Esophagus squamous epithelium (tissue), 5 donors: ENCODE measurements at regions not wholly inside any gene's neighbourhood (a gene's known extent, or its start where the extent isn't known, plus 50 kb on each side); places are given as distances from the start of the nearest gene placed in this dataset.
"Not testable (repeated sequence)": the region's sequence is repeated elsewhere in the genome, so short reads cannot be mapped to it uniquely, and the experiment has no call there.

Experiments used
- DNase-seq: peaks from one replicate; lab custom pipeline; 2025; lab: John Stamatoyannopoulos, UW
- H3K27ac ChIP-seq, 4 donors: fragments of 200-600 bp; sonication (generic); one replicate each; pipeline ENCODE4 v1.5.1; 2016 to 2019; ENCODE audit warnings: mild to moderate bottlenecking in 1 of 4
- H3K27me3 ChIP-seq, 4 donors: fragments of 200-600 bp; sonication (generic); 1 replicate in 3 of 4; 2 replicates in 1 of 4; pipeline versions ENCODE4 v1.5.1 to v1.6.0; 2017 to 2021; ENCODE audit warnings: antibody characterized with exemption in 1 of 4
- H3K36me3 ChIP-seq, 3 donors: fragments of 200-600 bp; sonication (generic); one replicate each; pipeline ENCODE4 v1.5.1; 2016 to 2019
- H3K4me1 ChIP-seq, 3 donors: fragments of 200-600 bp; sonication (generic); one replicate each; pipeline ENCODE4 v1.5.1; 2017 to 2019
- H3K4me3 ChIP-seq, 4 donors: fragments of 200-600 bp; sonication (generic); 1 replicate in 3 of 4; 2 replicates in 1 of 4; pipeline ENCODE4 v1.5.1; 2016 to 2019; ENCODE audit warnings: mild to moderate bottlenecking in 2 of 4, moderate library complexity in 1 of 4
- H3K9me3 ChIP-seq, 3 donors: fragments of 200-600 bp; sonication (generic); one replicate each; pipeline ENCODE4 v1.5.1; 2016 to 2019
- POLR2A ChIP-seq, 4 donors: fragments of 450-650 bp; IDR thresholded peaks; one replicate each; pipeline ENCODE4 v1.6.1; 2017; ENCODE audit warnings: antibody characterized with exemption in 4 of 4, mild to moderate bottlenecking in 4 of 4, moderate library complexity in 3 of 4
- WGBS, 2 donors: methylation state at CpG; one replicate each; pipeline ENCODE4 v1.1.5; 2018; 5-methylcytosine and 5-hydroxymethylcytosine counted together
- intact Hi-C: fragments of 100-400 bp; cut with DNase I; formaldehyde crosslinking; loops from one replicate; pipeline ENCODE4 v1.15.0; 2022
- TF ChIP-seq, protein P1 (sequence below), 6 experiments: fragments of 450-650 bp in 4 of 6; fragments of 200-600 bp in 2 of 6; sonication (generic) in 2 of 6; IDR thresholded peaks; one replicate each; pipeline ENCODE4 v1.5.1; 2016 to 2019; ENCODE audit warnings: antibody characterized with exemption in 6 of 6, mild to moderate bottlenecking in 4 of 6, moderate library complexity in 4 of 6
- donor health status: DM: yes; HTN: yes; CAD: no.

DNA sequence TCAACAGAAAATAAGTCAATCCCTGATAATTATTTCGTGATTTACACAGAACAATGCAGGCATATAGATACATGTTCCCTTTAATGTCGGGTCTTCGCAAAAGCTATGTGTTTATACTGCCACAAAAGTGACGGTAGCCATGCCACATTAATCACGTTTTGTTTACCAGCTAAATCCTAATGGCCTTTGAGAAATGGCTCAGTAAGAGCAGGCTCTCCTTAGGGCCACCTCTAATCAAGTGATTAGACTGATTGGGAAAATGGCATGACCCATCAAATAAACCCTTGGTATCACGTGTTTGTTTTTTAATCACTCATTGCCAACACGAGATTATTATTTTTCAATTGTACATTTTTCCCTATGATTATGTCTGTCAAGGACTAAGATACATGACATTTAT lies 102.0 kb upstream of the USP25 start:
- Histone ChIP-seq H3K27me3 (no peaks in the 10 kb centered on the region), H3K4me3 (no peak overlapping the region), H3K36me3 (no peaks in the 10 kb centered on the region), H3K4me1 (no peaks in the 10 kb centered on the region), H3K27ac (no peak overlapping the region), H3K9me3 (no peaks in the 10 kb centered on the region)
- no peak for TF ChIP-seq POLR2A (IDR thresholded peaks at IDR 0.05)
- TF ChIP-seq, protein P1, sequence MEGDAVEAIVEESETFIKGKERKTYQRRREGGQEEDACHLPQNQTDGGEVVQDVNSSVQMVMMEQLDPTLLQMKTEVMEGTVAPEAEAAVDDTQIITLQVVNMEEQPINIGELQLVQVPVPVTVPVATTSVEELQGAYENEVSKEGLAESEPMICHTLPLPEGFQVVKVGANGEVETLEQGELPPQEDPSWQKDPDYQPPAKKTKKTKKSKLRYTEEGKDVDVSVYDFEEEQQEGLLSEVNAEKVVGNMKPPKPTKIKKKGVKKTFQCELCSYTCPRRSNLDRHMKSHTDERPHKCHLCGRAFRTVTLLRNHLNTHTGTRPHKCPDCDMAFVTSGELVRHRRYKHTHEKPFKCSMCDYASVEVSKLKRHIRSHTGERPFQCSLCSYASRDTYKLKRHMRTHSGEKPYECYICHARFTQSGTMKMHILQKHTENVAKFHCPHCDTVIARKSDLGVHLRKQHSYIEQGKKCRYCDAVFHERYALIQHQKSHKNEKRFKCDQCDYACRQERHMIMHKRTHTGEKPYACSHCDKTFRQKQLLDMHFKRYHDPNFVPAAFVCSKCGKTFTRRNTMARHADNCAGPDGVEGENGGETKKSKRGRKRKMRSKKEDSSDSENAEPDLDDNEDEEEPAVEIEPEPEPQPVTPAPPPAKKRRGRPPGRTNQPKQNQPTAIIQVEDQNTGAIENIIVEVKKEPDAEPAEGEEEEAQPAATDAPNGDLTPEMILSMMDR (IDR thresholded peaks at IDR 0.05), result no peak
- no peak for DNase-seq
- 41% methylated on average over 7 of the region's 7 CpGs for WGBS, 2 donors
- intact Hi-C loops, result no loop called here

DNA sequence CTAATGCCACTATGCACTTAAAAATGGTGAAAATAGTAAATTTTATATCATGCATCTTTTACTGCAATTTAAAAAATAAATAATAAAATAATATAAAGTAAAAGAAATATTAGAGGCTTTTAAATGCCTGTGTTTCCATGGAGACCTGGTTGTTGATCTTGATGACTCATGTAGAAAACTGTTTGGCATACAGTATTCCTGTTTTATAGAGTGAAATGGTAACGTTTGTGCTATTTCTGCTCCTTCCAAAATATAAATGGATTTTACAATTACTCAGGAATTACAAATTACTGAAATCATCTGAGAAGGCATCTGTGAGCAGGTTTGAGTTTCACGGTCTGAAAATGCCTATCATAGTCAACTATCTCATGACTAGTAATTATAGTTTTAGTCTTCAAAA lies 98.4 kb upstream of the USP25 start:
- TF ChIP-seq POLR2A (IDR thresholded peaks at IDR 0.05), result no peak
- TF ChIP-seq, protein P1 (IDR thresholded peaks at IDR 0.05), result no peak
- intact Hi-C loops, result no loop called here
- DNase-seq, result no peak
- Histone ChIP-seq H3K4me1 (no peaks in the 10 kb centered on the region), H3K27ac (no peak overlapping the region), H3K9me3 (no peaks in the 10 kb centered on the region), H3K4me3 (no peak overlapping the region), H3K27me3 (no peaks in the 10 kb centered on the region), H3K36me3 (no peaks in the 10 kb centered on the region)
- WGBS, 2 donors, result 6 to 17% methylated on average over 2 of the region's 2 CpGs

DNA sequence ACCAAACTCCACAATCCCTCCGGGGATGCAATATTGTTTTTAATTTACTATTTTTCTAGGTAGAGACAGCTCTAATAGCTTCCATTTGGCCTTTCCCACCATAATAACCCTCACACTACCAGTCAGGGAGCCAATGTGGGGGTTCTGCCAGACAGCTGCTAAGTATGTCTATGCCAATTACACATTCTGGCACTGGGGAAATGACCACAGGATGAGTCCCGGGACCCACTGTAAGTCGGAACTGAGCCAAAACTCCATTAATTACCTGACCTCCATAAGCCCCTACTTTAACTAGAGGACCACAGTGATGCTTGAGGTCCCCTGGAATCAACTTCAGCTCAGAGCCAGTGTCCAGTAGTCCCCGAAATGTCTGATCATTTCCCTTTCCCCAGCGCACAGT lies 95.2 kb upstream of the USP25 start:
- DNase-seq, H3K9me3 ChIP-seq, H3K36me3 ChIP-seq, intact Hi-C loops, H3K27me3 ChIP-seq, H3K4me3 ChIP-seq, H3K27ac ChIP-seq: not testable (repeated sequence)
- 60 to 80% methylated on average over 5 of the region's 5 CpGs for WGBS, 2 donors
- H3K4me1 ChIP-seq, result peaks cover 0 to 13% (median 7%) of the 10 kb centered on the region in 3 donors

DNA sequence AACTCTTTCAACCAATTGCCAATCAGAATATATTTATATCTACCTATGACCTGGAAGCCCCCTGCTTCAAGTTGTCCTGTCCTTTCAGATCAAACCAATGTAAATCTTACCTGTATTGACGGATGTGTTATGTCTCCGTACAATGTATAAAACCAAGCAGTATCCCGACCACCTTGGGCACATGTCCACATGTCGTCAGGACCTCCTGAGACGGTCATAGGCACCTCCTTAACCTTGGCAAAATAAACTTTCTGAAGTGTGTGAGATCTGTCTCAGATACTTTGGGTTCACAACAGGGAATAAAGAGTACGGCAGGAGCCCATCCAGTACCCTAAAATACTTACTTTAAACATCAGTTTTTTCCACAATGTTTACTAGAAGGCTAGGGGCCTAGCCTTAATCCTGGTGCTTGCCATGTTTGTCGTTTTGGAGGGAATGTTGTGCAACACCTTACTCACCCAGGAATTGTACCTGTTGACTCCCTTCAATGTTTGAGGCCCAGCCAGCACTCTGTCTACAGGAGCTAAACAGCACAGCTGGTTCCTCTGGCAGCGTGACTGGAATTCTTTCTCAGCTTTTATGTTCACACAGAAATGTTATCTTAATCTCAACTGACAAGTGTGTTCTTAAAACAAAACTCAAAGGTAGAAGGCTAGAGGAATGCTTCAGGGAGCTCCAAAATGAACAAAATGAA lies 90.8 kb upstream of the USP25 start:
- DNase-seq, result no peak
- 66 to 70% methylated on average over 6 to 8 of the region's 8 CpGs for WGBS, 2 donors
- Histone ChIP-seq H3K36me3 (no peaks in the 10 kb centered on the region), H3K27ac (no peak overlapping the region), H3K4me3 (no peak overlapping the region), H3K9me3 (no peaks in the 10 kb centered on the region), H3K4me1 (peaks cover 0 to 18% (median 9%) of the 10 kb centered on the region in 3 donors), H3K27me3 (no peaks in the 10 kb centered on the region)
- intact Hi-C loops, result no loop called here
- TF ChIP-seq POLR2A (IDR thresholded peaks at IDR 0.05), result no peak
- TF ChIP-seq, protein P1 (IDR thresholded peaks at IDR 0.05), result no peak

DNA sequence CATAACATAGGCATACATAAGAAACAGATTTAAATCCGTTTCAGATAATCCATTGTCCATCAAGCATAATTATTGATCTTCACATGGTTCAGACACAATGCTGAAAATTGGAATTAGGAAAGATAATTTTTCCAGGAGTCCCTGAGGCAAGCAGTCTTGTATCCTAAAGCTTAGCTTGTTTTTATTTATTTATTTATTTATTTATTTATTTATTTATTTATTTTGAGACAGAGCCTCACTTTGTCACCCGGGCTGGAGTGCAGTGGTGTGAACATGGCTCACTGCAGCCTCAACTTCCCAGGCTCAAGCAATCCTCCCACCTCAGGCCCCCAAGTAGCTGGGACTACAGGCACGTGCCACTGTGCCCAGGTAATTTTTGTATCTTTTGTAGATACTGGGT lies 89.7 kb upstream of the USP25 start:
- H3K4me3 ChIP-seq, H3K9me3 ChIP-seq, intact Hi-C loops, H3K27ac ChIP-seq, DNase-seq, H3K36me3 ChIP-seq, H3K27me3 ChIP-seq: not testable (repeated sequence)
- WGBS, 2 donors, result 86 to 90% methylated on average over 3 of the region's 3 CpGs
- peaks cover 0 to 18% (median 9%) of the 10 kb centered on the region in 3 donors for H3K4me1 ChIP-seq

DNA sequence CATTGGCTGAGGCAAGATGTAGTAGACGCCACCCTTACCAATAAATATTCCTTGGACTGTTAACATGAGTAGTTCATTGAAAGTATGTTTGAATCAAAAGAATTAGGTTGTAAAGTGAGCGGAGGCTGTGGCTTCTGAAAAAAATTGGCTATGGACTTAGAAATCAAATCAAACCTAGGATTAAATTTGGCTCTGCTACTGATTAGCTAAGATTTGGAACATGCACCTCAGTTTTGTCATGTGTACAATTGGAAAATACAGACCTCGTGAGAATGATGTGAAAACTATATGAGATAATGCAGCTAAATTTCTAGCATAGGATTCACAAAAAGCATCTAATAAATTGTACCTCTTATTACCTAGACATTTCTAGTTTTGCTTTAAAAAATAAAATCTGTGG lies 85.3 kb upstream of the USP25 start:
- peaks cover 0 to 6% (median 3%) of the 10 kb centered on the region in 3 donors for H3K4me1 ChIP-seq
- TF ChIP-seq, protein P1 (IDR thresholded peaks at IDR 0.05), result no peak
- no peak for TF ChIP-seq POLR2A (IDR thresholded peaks at IDR 0.05)
- no peak for DNase-seq
- H3K9me3 ChIP-seq, result no peaks in the 10 kb centered on the region
- intact Hi-C loops, result no loop called here
- 88 to 96% methylated on average over 3 of the region's 3 CpGs for WGBS, 2 donors
- no peak overlapping the region for H3K27ac ChIP-seq
- H3K36me3 ChIP-seq, result no peaks in the 10 kb centered on the region
- H3K27me3 ChIP-seq, result no peaks in the 10 kb centered on the region
- no peak overlapping the region for H3K4me3 ChIP-seq
